Fibroblast of lung (primary cell): ENCODE measurements at regions not wholly inside any gene's neighbourhood (a gene's known extent, or its start where the extent isn't known, plus 50 kb on each side); places are given as distances from the start of the nearest gene placed in this dataset.

ENCODE experiments used
- CTCF ChIP-seq, 2 donors: IDR thresholded peaks in 1 of 2; conservative IDR thresholded peaks in 1 of 2; 1 replicate in 1 of 2; 2 replicates in 1 of 2; pipeline ENCODE4 v1.5.1; 2011 to 2012; ENCODE audit warnings: low read length in 2 of 2, control low read depth in 1 of 2, inconsistent platforms in 1 of 2, low read depth in 1 of 2, mild to moderate bottlenecking in 1 of 2
- EZH2 ChIP-seq: IDR thresholded peaks from 2 replicates; pipeline ENCODE4 v1.5.1; 2012; ENCODE audit warnings: low read length, control low read depth, mild to moderate bottlenecking; ENCODE audit errors: missing control alignments

- TF ChIP-seq CTCF (conservative IDR thresholded peaks at IDR 0.05 in 1 of 2, IDR thresholded peaks at IDR 0.05 in 1 of 2; ENCODE audit: low read depth in 1 of 2, low read length in 2 of 2) (no peak), EZH2 (no peak)
Measured at GRCh38 chr7:79653136-79653631, 199.7 kb upstream of the MAGI2 start.
